ENCODE measurements at regions not wholly inside any gene's neighbourhood (a gene's known extent, or its start where the extent isn't known, plus 50 kb on each side); places are given as distances from the start of the nearest gene placed in this dataset.
"Not testable (repeated sequence)": the region's sequence is repeated elsewhere in the genome, so short reads cannot be mapped to it uniquely, and the experiment has no call there.

GRCh38 chr7:149966444-149966843 is 92.7 kb downstream of the ATP6V0E2 start:
- TF ChIP-seq CTCF (IDR thresholded peaks at IDR 0.05; ENCODE audit: insufficient read depth, low read length); REST (IDR thresholded peaks at IDR 0.05; ENCODE audit: insufficient replicate concordance, low read depth): not testable (repeated sequence)

Data from HL-60 (cell line).